ENCODE measurements at regions not wholly inside any gene's neighbourhood (a gene's known extent, or its start where the extent isn't known, plus 50 kb on each side); places are given as distances from the start of the nearest gene placed in this dataset.

GRCh38 chrX:110858565-110858964, 62.9 kb upstream of the CHRDL1 start:
- H3K27ac ChIP-seq = no peak overlapping the region
- no peaks in the 10 kb centered on the region for H3K27me3 ChIP-seq
- no peak overlapping the region for H3K4me3 ChIP-seq
- H3K9me3 ChIP-seq (replicated peaks) = no peaks in the 10 kb centered on the region
- H3K36me3 ChIP-seq = no peaks in the 10 kb centered on the region
- DNase-seq = no peak
- H3K4me1 ChIP-seq = 0 out of 2 replicates have a peak, but pooled peaks cover 4% of the 10 kb centered on the region

- no peaks in the 10 kb centered on the region for H3K27me3 ChIP-seq
- H3K36me3 ChIP-seq = no peaks in the 10 kb centered on the region
- peak; percentile 68 to 87 for DNase-seq
- no peak overlapping the region for H3K4me3 ChIP-seq
- H3K9me3 ChIP-seq (replicated peaks) = no peaks in the 10 kb centered on the region
- no peak overlapping the region for H3K27ac ChIP-seq
- 0 out of 2 replicates have a peak, but pooled peaks cover 4% of the 10 kb centered on the region for H3K4me1 ChIP-seq
Observed at GRCh38 chrX:110853610-110854009, 58.0 kb upstream of the CHRDL1 start.

- peak; percentile 9 to 59 for DNase-seq
Observed at GRCh38 chrX:110852180-110852579, 56.6 kb upstream of the CHRDL1 start.

GRCh38 chrX:110851780-110852179, 56.2 kb upstream of the CHRDL1 start:
- Histone ChIP-seq H3K27ac (no peak overlapping the region), H3K4me3 (no peak overlapping the region), H3K9me3 (replicated peaks) (no peaks in the 10 kb centered on the region), H3K36me3 (no peaks in the 10 kb centered on the region), H3K4me1 (0 out of 2 replicates have a peak, but pooled peaks cover 4% of the 10 kb centered on the region), H3K27me3 (no peaks in the 10 kb centered on the region)
- DNase-seq = peak; percentile 7 to 26

More at GRCh38 chrX:110852180-110852579, 56.6 kb upstream of the CHRDL1 start:
- no peak overlapping the region for H3K4me3 ChIP-seq
- H3K9me3 ChIP-seq (replicated peaks) = no peaks in the 10 kb centered on the region
- H3K4me1 ChIP-seq = 0 out of 2 replicates have a peak, but pooled peaks cover 4% of the 10 kb centered on the region
- H3K36me3 ChIP-seq = no peaks in the 10 kb centered on the region
- no peaks in the 10 kb centered on the region for H3K27me3 ChIP-seq
- H3K27ac ChIP-seq = no peak overlapping the region

- no peaks in the 10 kb centered on the region for H3K9me3 ChIP-seq (replicated peaks)
- H3K4me1 ChIP-seq = no peaks in the 10 kb centered on the region
- H3K36me3 ChIP-seq = no peaks in the 10 kb centered on the region
- no peaks in the 10 kb centered on the region for H3K27me3 ChIP-seq
- H3K4me3 ChIP-seq = no peak overlapping the region
- H3K27ac ChIP-seq = no peak overlapping the region
- DNase-seq = peak; percentile 23 to 90
Observed at GRCh38 chrX:110847334-110847733, 51.7 kb upstream of the CHRDL1 start.

- no peaks in the 10 kb centered on the region for H3K36me3 ChIP-seq
- no peaks in the 10 kb centered on the region for H3K4me1 ChIP-seq
- H3K9me3 ChIP-seq (replicated peaks) = no peaks in the 10 kb centered on the region
- no peak for DNase-seq
- no peaks in the 10 kb centered on the region for H3K27me3 ChIP-seq
- no peak overlapping the region for H3K27ac ChIP-seq
- no peak overlapping the region for H3K4me3 ChIP-seq
Observed at GRCh38 chrX:110846071-110846470, 50.5 kb upstream of the CHRDL1 start.

Data from SJCRH30 (cell line).